NCI-H774 (cell line): ENCODE measurements at regions not wholly inside any gene's neighbourhood (a gene's known extent, or its start where the extent isn't known, plus 50 kb on each side); places are given as distances from the start of the nearest gene placed in this dataset.
"Not testable (repeated sequence)": the region's sequence is repeated elsewhere in the genome, so short reads cannot be mapped to it uniquely, and the experiment has no call there.

Source experiments
- DNase-seq: peaks from one replicate; lab custom pipeline; 2025; lab: John Stamatoyannopoulos, UW

GRCh38 chr10:53432035-53432434 is 659.5 kb upstream of the MBL2 start:
- DNase-seq, result no peak

GRCh38 chr10:53430974-53431373 is 658.4 kb upstream of the MBL2 start:
- DNase-seq, result no peak

- DNase-seq, result no peak
These were observed 657.7 kb upstream of the MBL2 start for GRCh38 chr10:53430127-53430891.

GRCh38 chr10:53422223-53422888 is 649.8 kb upstream of the MBL2 start:
- DNase-seq, result no peak

- no peak for DNase-seq
These were observed 640.1 kb upstream of the MBL2 start for GRCh38 chr10:53412651-53413050.

GRCh38 chr10:53406532-53406931 is 633.9 kb upstream of the MBL2 start:
- DNase-seq, result no peak

GRCh38 chr10:53403688-53404087 is 631.1 kb upstream of the MBL2 start:
- peak; percentile 9 for DNase-seq

GRCh38 chr10:53402594-53402993 is 630.0 kb upstream of the MBL2 start:
- DNase-seq, result no peak

- no peak for DNase-seq
These were observed 629.0 kb upstream of the MBL2 start for GRCh38 chr10:53401536-53401935.

GRCh38 chr10:53396876-53397275 is 624.3 kb upstream of the MBL2 start:
- no peak for DNase-seq

GRCh38 chr10:53395449-53395848 is 622.9 kb upstream of the MBL2 start:
- no peak for DNase-seq

GRCh38 chr10:53387562-53387961 is 615.0 kb upstream of the MBL2 start:
- no peak for DNase-seq

GRCh38 chr10:53382543-53382942 is 610.0 kb upstream of the MBL2 start:
- DNase-seq, result no peak

GRCh38 chr10:53379956-53380355 is 607.4 kb upstream of the MBL2 start:
- no peak for DNase-seq

GRCh38 chr10:53370347-53370746 is 597.8 kb upstream of the MBL2 start:
- no peak for DNase-seq

- DNase-seq, result no peak
These were observed 589.4 kb upstream of the MBL2 start for GRCh38 chr10:53361936-53362335.

- no peak for DNase-seq
These were observed 588.7 kb upstream of the MBL2 start for GRCh38 chr10:53361281-53361680.

GRCh38 chr10:53358978-53359377 is 586.4 kb upstream of the MBL2 start:
- DNase-seq, result not testable (repeated sequence)

GRCh38 chr10:53358536-53358935 is 586.0 kb upstream of the MBL2 start:
- DNase-seq, result no peak

GRCh38 chr10:53357587-53357986 is 585.0 kb upstream of the MBL2 start:
- no peak for DNase-seq

GRCh38 chr10:53356616-53357349 is 584.2 kb upstream of the MBL2 start:
- DNase-seq, result no peak

GRCh38 chr10:53342531-53342930 is 569.9 kb upstream of the MBL2 start:
- not testable (repeated sequence) for DNase-seq

- DNase-seq, result not testable (repeated sequence)
These were observed 565.6 kb upstream of the MBL2 start for GRCh38 chr10:53338199-53338598.
